NCI-H2107 treated with DMSO at 0.1 percent for 48 hours (cell line): ENCODE measurements at regions not wholly inside any gene's neighbourhood (a gene's known extent, or its start where the extent isn't known, plus 50 kb on each side); places are given as distances from the start of the nearest gene placed in this dataset.

Experiments
- DNase-seq: peaks from one replicate; lab custom pipeline; 2025; ENCODE audit not compliant: unreplicated experiment; lab: John Stamatoyannopoulos, UW

- no peak for DNase-seq
These were observed 82.2 kb upstream of the ITGA4 start for GRCh38 chr2:181374781-181375675.

- no peak for DNase-seq
These were observed 80.7 kb upstream of the ITGA4 start for GRCh38 chr2:181376442-181376841.

- no peak for DNase-seq
These were observed 80.2 kb upstream of the ITGA4 start for GRCh38 chr2:181376999-181377398.

GRCh38 chr2:181378491-181378890 is 78.7 kb upstream of the ITGA4 start:
- DNase-seq = no peak

GRCh38 chr2:181380581-181380980 is 76.6 kb upstream of the ITGA4 start:
- no peak for DNase-seq

- no peak for DNase-seq
These were observed 72.3 kb upstream of the ITGA4 start for GRCh38 chr2:181384923-181385322.

GRCh38 chr2:181389524-181389923 is 67.7 kb upstream of the ITGA4 start:
- no peak for DNase-seq

GRCh38 chr2:181393472-181393871 is 63.7 kb upstream of the ITGA4 start:
- peak; percentile 17 for DNase-seq

GRCh38 chr2:181394741-181395437 is 62.3 kb upstream of the ITGA4 start:
- DNase-seq = no peak

GRCh38 chr2:181395851-181396250 is 61.3 kb upstream of the ITGA4 start:
- no peak for DNase-seq

GRCh38 chr2:181396256-181397123 is 60.7 kb upstream of the ITGA4 start:
- DNase-seq = no peak

GRCh38 chr2:181397331-181397730 is 59.9 kb upstream of the ITGA4 start:
- DNase-seq = no peak

GRCh38 chr2:181398000-181398399 is 59.2 kb upstream of the ITGA4 start:
- no peak for DNase-seq

- DNase-seq = no peak
These were observed 58.2 kb upstream of the ITGA4 start for GRCh38 chr2:181399027-181399426.

GRCh38 chr2:181404472-181404871 is 52.7 kb upstream of the ITGA4 start:
- DNase-seq = no peak

- no peak for DNase-seq
These were observed 50.0 kb upstream of the ITGA4 start for GRCh38 chr2:181407171-181407570.
